ENCODE measurements at regions not wholly inside any gene's neighbourhood (a gene's known extent, or its start where the extent isn't known, plus 50 kb on each side); places are given as distances from the start of the nearest gene placed in this dataset.
"Not testable (repeated sequence)": the region's sequence is repeated elsewhere in the genome, so short reads cannot be mapped to it uniquely, and the experiment has no call there.

DNA sequence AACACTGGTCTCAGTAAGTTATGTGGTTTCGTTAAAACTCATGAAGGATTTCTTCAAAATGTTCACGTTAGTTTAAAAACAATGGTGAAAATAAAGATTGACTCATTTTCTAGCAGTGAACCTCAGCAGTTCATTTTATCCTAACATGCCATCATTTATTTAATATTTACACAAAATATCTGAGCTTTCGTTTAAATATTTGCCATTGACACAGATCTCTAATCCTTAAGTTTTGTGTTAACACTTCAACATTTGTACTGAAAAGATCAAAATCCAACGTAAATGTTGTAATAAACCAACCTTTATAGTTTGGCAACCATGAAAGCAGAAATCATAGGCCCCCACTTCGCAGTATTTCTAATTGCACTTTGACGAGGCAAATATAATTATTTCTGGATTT lies 1129.5 kb downstream of the PLA2G4A start:
- DNase-seq (ENCODE audit: low spot score): no peak

DNA sequence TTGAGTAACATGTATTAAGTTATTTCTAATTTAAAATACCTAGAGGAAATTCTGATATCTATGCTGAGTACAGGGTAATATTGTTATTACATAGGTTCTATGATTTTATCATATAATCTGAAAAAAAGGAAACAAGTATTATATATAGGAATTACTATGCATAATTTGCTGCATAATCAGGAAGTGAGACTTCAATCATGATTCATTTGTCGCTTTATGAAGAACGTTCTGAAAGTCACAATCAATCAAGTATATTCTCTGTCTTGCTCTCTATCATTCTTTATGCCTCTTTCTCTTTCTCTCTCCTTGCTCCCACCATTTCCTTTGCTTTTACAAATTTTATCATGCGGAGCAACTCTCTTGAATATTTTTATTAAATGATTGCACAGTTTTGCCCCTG lies 1130.3 kb downstream of the PLA2G4A start:
- DNase-seq (ENCODE audit: low spot score): no peak

DNA sequence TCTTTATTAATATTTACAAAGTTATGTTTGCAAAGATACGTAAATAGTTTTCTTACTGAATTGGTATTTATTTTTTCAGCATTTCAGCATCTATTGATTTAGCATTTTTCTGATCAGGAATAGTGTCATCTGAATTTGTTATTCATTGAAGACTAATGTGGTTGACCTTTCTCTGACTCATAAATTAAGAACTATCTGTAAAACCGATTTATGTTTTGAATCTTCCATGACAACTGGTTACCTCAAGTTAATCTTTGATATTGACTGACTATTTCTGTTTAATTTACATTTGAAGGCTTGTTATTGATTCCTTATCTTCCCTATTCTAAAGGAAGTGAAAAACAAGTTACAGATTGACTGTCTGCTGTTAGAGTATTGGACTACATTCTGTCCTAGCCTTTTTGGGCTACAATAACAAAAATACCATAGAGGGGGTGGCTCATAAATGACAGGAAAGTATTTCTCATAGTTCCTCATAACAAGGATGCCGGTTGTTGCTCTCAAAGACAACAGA lies 1131.4 kb downstream of the PLA2G4A start:
- DNase-seq (ENCODE audit: low spot score): no peak

DNA sequence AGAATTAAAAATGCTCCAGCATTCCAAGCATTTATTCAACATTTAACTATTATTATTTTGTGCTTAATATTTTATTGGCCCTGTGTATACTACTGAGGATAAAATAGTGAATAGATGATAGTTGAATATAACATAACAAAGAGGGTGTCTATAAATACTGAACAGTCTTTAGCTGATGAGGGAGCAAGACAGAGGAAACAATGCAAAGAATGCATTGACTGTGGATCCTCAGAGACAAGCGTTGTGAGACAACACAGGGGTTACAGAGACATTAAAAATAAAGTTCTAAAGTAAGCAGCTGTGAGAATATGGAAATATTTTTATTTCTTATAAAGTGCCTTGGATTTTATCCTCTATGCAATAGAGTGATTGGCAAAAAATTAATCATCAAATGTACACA lies 1133.1 kb downstream of the PLA2G4A start:
- DNase-seq (ENCODE audit: low spot score): no peak

GRCh38 chr1:187971851-187972250 lies 1143.1 kb downstream of the PLA2G4A start:
- DNase-seq (ENCODE audit: low spot score): no peak

- DNase-seq (ENCODE audit: low spot score): no peak
Measured at GRCh38 chr1:187977298-187977697, 1148.5 kb downstream of the PLA2G4A start.

DNA sequence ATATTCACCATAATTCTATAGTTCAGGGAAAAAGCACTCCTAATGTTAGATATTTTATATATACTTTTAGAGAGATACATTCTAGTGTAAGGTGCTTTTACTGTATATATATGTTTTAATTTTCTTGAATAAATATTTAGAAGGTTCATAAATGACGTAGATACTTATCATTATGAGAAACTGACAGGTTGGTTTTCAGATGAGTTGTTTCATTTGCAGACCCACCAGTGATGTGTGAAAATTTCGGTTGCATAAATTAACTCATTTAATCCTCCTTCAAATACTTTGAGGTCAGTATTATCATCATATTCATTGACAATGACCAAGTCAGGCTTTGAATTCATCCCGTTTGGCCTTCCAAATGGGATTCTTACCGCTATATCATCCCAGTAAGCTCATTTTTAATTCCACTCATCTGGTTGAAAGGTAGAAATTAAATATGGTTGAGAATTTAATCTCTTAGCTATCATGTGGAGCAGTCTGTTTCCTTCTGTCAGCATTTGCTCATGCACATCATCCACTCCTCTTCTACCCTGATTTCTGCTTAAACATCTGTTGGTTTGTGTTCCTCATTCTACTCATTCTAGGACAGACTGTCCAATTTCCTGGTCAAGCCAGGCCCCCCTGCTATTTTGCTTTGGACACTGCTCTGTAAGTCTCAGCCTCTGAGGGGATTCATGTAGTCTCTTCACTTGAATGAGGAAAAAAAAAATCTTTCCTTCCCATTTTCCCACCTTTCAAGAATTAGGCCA lies 1156.6 kb downstream of the PLA2G4A start:
- DNase-seq (ENCODE audit: low spot score): no peak

GRCh38 chr1:187985897-187986654 lies 1157.3 kb downstream of the PLA2G4A start:
- no peak for DNase-seq (ENCODE audit: low spot score)

GRCh38 chr1:187987236-187987776 lies 1158.6 kb downstream of the PLA2G4A start:
- DNase-seq (ENCODE audit: low spot score): no peak

DNA sequence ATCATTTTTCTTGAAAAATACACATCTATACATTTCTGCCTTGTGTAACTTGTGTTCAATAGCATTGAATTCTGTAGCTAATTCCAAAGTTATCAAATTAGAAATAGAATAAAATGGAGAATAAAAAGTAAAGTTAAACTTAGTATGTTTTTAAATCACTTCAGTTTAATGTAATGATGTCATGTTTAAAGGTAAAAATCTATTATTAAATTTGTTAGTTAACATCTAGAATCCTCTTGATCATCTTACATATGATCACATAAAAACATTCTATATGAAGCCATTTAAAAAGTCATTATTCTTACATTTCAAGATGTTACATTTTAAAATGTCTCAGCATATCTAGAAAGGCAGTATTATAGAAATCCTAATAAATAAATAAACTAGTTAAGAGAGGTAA lies 1163.2 kb downstream of the PLA2G4A start:
- DNase-seq (ENCODE audit: low spot score): no peak

DNA sequence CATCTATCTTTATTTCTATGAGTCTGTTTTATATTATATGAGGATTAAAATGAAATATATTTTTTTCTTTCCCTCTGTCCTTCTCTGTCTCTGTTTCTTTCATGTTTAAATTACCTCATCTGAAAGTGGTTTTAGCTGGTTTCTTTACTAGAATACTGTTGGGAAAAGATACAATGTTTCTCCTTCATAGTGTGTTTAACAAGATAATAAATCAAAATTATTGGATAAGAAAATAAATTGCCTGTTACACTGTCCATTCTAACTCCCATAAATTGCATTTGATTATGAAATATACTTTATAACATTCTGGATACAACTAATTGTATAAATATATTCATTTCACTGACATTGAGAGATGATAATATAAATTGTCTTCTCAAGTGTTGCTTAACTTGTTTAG lies 1168.0 kb downstream of the PLA2G4A start:
- DNase-seq (ENCODE audit: low spot score): no peak

DNA sequence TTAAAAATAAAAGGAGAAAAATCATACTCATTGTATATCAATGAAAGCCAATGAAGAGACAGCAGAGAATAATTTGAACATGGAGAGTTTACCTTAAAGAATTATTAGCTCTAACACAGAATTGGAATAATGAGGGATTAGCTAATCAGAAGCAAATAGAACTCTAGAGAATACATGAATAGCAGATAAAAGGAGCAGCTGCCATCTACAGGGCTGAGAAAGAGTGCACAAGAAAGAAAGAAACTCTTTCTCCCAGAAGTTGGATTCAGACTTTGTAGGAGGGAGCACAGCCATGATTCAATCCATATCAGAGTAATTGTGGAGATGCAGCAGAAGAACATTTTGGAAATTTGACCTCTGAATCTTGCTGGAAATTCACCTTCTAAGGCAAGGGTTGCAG lies 1171.2 kb downstream of the PLA2G4A start:
- no peak for DNase-seq (ENCODE audit: low spot score)

DNA sequence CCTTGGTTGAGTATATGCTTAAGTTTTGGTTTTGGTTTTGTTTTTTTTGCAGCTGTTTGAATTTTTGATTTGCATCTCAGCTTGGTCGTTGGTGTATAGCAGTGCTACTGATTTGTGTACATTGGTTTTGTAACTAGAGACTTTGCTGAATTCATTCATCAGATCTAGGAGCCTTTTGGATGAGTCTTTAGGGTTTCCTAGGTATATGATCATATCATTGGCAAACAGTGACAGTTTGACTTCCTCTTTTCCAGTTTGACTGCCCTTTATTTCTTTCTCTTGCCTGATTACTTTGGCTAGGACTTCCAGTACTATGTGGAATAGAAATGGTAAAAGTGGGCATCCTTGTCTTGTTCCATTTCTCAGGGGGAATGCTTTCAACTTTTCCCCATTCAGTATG lies 1174.9 kb downstream of the PLA2G4A start:
- not testable (repeated sequence) for DNase-seq (ENCODE audit: low spot score)

GRCh38 chr1:188004849-188005248 lies 1176.1 kb downstream of the PLA2G4A start:
- DNase-seq (ENCODE audit: low spot score): no peak

- no peak for DNase-seq (ENCODE audit: low spot score)
Measured at GRCh38 chr1:188006354-188006753, 1177.6 kb downstream of the PLA2G4A start.

DNA sequence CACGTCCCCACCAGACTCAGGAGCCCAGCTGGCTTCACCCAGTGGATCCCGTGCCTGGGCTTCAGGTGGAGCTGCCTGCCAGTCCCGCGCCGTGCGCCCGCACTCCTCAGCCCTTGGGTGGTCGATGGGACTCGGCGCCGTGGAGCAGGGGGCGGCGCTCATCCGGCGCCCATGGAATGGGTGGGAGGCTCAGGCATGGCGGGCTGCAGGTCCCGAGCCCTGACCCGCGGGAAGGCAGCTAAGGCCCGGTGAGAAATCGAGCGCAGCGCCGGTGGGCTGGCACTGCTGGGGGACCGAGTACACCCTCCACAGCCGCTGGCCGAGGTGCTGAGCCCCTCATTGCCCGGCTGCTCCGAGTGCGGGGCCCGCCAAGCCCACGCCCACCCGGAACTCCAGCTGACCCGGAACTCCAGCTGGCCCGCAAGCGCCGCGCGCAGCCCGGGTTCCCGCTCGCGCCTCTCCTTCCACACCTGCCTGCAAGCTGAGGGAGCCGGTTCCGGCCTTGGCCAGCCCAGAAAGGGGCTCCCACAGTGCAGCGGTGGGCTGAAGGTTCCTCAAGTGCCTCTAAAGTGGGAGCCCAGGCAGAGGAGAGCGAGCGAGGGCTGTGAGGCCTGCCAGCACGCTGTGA lies 1184.6 kb downstream of the PLA2G4A start:
- DNase-seq (ENCODE audit: low spot score): not testable (repeated sequence)

GRCh38 chr1:188017921-188018320 lies 1189.2 kb downstream of the PLA2G4A start:
- DNase-seq (ENCODE audit: low spot score): no peak

- DNase-seq (ENCODE audit: low spot score): no peak
Measured at GRCh38 chr1:188022661-188023060, 1193.9 kb downstream of the PLA2G4A start.

DNA sequence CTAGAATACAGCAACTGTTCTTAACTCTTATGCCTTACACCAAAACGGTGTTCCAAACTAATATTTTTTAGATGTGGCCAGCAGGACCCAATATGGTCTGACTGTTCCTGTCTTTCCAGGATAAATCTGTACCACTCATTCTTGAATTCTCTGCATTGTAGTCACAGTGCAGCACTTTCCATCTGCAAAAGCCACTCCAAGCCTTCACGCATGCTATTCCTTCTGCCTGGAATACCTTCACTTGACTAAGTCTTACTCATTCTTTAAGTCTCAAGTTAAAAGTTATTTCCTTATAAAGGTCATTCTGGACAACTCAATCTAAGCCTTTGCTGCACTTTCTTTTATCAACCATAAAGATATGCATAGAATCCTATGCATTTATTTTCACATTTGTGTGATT lies 1194.5 kb downstream of the PLA2G4A start:
- no peak for DNase-seq (ENCODE audit: low spot score)

GRCh38 chr1:188027613-188028012 lies 1198.9 kb downstream of the PLA2G4A start:
- DNase-seq (ENCODE audit: low spot score): no peak

DNA sequence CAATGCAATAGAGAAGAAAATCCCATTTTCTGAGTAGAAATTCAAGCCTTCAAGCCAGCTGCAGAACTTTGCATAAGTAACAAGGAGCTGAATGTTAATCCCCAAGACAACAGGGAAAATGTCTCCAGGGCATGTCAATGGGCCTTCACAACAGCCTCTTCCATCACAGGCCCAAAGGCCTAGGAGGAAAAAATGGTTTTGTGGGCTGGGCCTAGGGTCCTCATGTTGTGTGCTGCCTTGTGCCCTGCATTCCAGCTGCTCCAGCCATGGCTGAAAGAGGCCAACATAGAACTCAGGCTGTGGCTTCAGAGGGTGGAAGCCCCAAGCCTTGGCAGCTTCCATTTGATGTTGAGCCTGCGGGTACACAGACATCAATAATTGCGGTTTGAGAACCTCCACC lies 1208.8 kb downstream of the PLA2G4A start:
- DNase-seq (ENCODE audit: low spot score): not testable (repeated sequence)

DNA sequence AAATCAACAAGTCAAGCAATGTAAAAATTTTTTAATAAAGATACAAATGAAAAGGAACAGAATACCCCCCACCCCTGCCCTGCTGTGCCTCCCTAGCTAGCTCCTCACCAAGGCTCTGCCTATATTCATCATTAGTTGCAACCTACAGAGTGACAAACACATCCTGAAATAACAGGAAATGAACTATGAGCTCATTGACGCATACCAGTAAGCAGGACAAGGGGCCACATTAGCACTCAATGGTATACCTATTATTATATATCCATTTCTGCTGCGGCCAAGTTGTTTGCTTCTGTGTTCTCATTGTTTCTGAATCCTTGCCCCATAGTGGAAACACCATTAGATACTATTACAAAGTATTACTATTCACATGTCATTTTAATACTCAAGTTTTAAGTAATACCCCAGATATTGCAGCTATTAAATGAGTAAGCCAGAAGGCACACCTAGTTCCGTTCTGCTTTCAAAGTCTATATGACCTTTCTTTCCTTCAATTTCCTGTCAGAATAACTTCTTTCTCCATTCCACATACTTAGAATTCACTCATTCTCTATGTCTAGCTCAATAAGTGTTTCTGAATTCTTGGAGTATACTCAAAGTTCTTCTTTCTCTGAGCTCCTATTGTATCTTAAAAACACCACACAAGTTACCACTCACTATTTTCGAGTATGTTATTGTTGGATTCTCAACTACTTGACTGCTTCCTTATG lies 1214.9 kb downstream of the PLA2G4A start:
- DNase-seq (ENCODE audit: low spot score): no peak
